ENCODE measurements at regions not wholly inside any gene's neighbourhood (a gene's known extent, or its start where the extent isn't known, plus 50 kb on each side); places are given as distances from the start of the nearest gene placed in this dataset.

GRCh38 chr11:80816966-80817365 is 1376.1 kb upstream of the TENM4 start:
- H3K27me3 ChIP-seq (ENCODE audit: control insufficient read depth, insufficient read depth), result no peaks in the 10 kb centered on the region
- intact Hi-C loops (cut with DNase I), result no loop called here
- no peaks in the 10 kb centered on the region for H3K9me3 ChIP-seq (ENCODE audit: control insufficient read depth, low read length)
- H3K4me3 ChIP-seq (ENCODE audit: low read length), result no peak overlapping the region
- H3K27ac ChIP-seq (ENCODE audit: low read length), result no peak overlapping the region
- no peak for DNase-seq
- no peak for ATAC-seq
- WGBS, result 72% methylated on average over 4 of the region's 4 CpGs
- peaks cover 1% of the 10 kb centered on the region for H3K4me1 ChIP-seq (ENCODE audit: control insufficient read depth, insufficient read depth, low read length)

- intact Hi-C loops (cut with DNase I), result no loop called here
- no peak overlapping the region for H3K4me3 ChIP-seq (ENCODE audit: low read length)
- H3K27ac ChIP-seq (ENCODE audit: low read length), result no peak overlapping the region
- DNase-seq (no peak), ATAC-seq (no peak)
- H3K27me3 ChIP-seq (ENCODE audit: control insufficient read depth, insufficient read depth), result no peaks in the 10 kb centered on the region
- 46% methylated on average over 1 of the region's 1 CpG for WGBS
- H3K9me3 ChIP-seq (ENCODE audit: control insufficient read depth, low read length), result no peaks in the 10 kb centered on the region
- peaks cover 1% of the 10 kb centered on the region for H3K4me1 ChIP-seq (ENCODE audit: control insufficient read depth, insufficient read depth, low read length)
Measured at GRCh38 chr11:80816454-80816847, 1375.6 kb upstream of the TENM4 start.

GRCh38 chr11:80815752-80816453 is 1375.1 kb upstream of the TENM4 start:
- intact Hi-C loops (cut with DNase I), result no loop called here

GRCh38 chr11:80814813-80815212 is 1374.0 kb upstream of the TENM4 start:
- Histone ChIP-seq H3K4me1 (ENCODE audit: control insufficient read depth, insufficient read depth, low read length) (peaks cover 1% of the 10 kb centered on the region), H3K27me3 (ENCODE audit: control insufficient read depth, insufficient read depth) (no peaks in the 10 kb centered on the region), H3K4me3 (ENCODE audit: low read length) (no peak overlapping the region), H3K27ac (ENCODE audit: low read length) (no peak overlapping the region), H3K9me3 (ENCODE audit: control insufficient read depth, low read length) (no peaks in the 10 kb centered on the region)
- DNase-seq, result no peak
- no peak for ATAC-seq
- intact Hi-C loops (cut with DNase I), result no loop called here
- WGBS, result 90% methylated on average over 1 of the region's 1 CpG

More at GRCh38 chr11:80815752-80816453, 1375.1 kb upstream of the TENM4 start:
- Histone ChIP-seq H3K4me1 (ENCODE audit: control insufficient read depth, insufficient read depth, low read length) (peaks cover 1% of the 10 kb centered on the region), H3K27ac (ENCODE audit: low read length) (no peak overlapping the region), H3K27me3 (ENCODE audit: control insufficient read depth, insufficient read depth) (no peaks in the 10 kb centered on the region), H3K4me3 (ENCODE audit: low read length) (no peak overlapping the region), H3K9me3 (ENCODE audit: control insufficient read depth, low read length) (no peaks in the 10 kb centered on the region)
- ATAC-seq (no peak), DNase-seq (no peak)
- 56% methylated on average over 3 of the region's 3 CpGs for WGBS

- H3K4me1 ChIP-seq (ENCODE audit: control insufficient read depth, insufficient read depth, low read length), result no peaks in the 10 kb centered on the region
- H3K27me3 ChIP-seq (ENCODE audit: control insufficient read depth, insufficient read depth), result no peaks in the 10 kb centered on the region
- H3K4me3 ChIP-seq (ENCODE audit: low read length), result no peak overlapping the region
- H3K9me3 ChIP-seq (ENCODE audit: control insufficient read depth, low read length), result no peaks in the 10 kb centered on the region
- ATAC-seq, result no peak
- DNase-seq, result no peak
- WGBS, result 82% methylated on average over 4 of the region's 4 CpGs
- intact Hi-C loops (cut with DNase I), result no loop called here
- H3K27ac ChIP-seq (ENCODE audit: low read length), result no peak overlapping the region
Measured at GRCh38 chr11:80810695-80811094, 1369.9 kb upstream of the TENM4 start.

- Histone ChIP-seq H3K4me3 (ENCODE audit: low read length) (no peak overlapping the region), H3K4me1 (ENCODE audit: control insufficient read depth, insufficient read depth, low read length) (no peaks in the 10 kb centered on the region), H3K27ac (ENCODE audit: low read length) (no peak overlapping the region), H3K9me3 (ENCODE audit: control insufficient read depth, low read length) (no peaks in the 10 kb centered on the region), H3K27me3 (ENCODE audit: control insufficient read depth, insufficient read depth) (no peaks in the 10 kb centered on the region)
- no peak for DNase-seq
- intact Hi-C loops (cut with DNase I), result no loop called here
- no peak for ATAC-seq
- WGBS, result 50% methylated on average over 8 of the region's 8 CpGs
Measured at GRCh38 chr11:80798174-80798573, 1357.3 kb upstream of the TENM4 start.

- DNase-seq, result no peak
- no peaks in the 10 kb centered on the region for H3K4me1 ChIP-seq (ENCODE audit: control insufficient read depth, insufficient read depth, low read length)
- 53% methylated on average over 2 of the region's 2 CpGs for WGBS
- no peak overlapping the region for H3K27ac ChIP-seq (ENCODE audit: low read length)
- intact Hi-C loops (cut with DNase I), result no loop called here
- H3K4me3 ChIP-seq (ENCODE audit: low read length), result no peak overlapping the region
- no peaks in the 10 kb centered on the region for H3K27me3 ChIP-seq (ENCODE audit: control insufficient read depth, insufficient read depth)
- ATAC-seq, result no peak
- no peaks in the 10 kb centered on the region for H3K9me3 ChIP-seq (ENCODE audit: control insufficient read depth, low read length)
Measured at GRCh38 chr11:80783561-80783960, 1342.7 kb upstream of the TENM4 start.

GRCh38 chr11:80782135-80782885 is 1341.5 kb upstream of the TENM4 start:
- 49% methylated on average over 4 of the region's 4 CpGs for WGBS
- no peaks in the 10 kb centered on the region for H3K9me3 ChIP-seq (ENCODE audit: control insufficient read depth, low read length)
- intact Hi-C loops (cut with DNase I), result no loop called here
- no peak overlapping the region for H3K27ac ChIP-seq (ENCODE audit: low read length)
- H3K27me3 ChIP-seq (ENCODE audit: control insufficient read depth, insufficient read depth), result no peaks in the 10 kb centered on the region
- H3K4me3 ChIP-seq (ENCODE audit: low read length), result no peak overlapping the region
- ATAC-seq (no peak), DNase-seq (no peak)
- no peaks in the 10 kb centered on the region for H3K4me1 ChIP-seq (ENCODE audit: control insufficient read depth, insufficient read depth, low read length)

- Histone ChIP-seq H3K4me3 (ENCODE audit: low read length) (no peak overlapping the region), H3K9me3 (ENCODE audit: control insufficient read depth, low read length) (no peaks in the 10 kb centered on the region), H3K27ac (ENCODE audit: low read length) (no peak overlapping the region), H3K4me1 (ENCODE audit: control insufficient read depth, insufficient read depth, low read length) (no peaks in the 10 kb centered on the region), H3K27me3 (ENCODE audit: control insufficient read depth, insufficient read depth) (no peaks in the 10 kb centered on the region)
- ATAC-seq (no peak), DNase-seq (no peak)
- 50% methylated on average over 5 of the region's 5 CpGs for WGBS
- intact Hi-C loops (cut with DNase I), result no loop called here
Measured at GRCh38 chr11:80779905-80780605, 1339.2 kb upstream of the TENM4 start.

- H3K9me3 ChIP-seq (ENCODE audit: control insufficient read depth, low read length), result no peaks in the 10 kb centered on the region
- WGBS, result 72% methylated on average over 3 of the region's 3 CpGs
- H3K4me1 ChIP-seq (ENCODE audit: control insufficient read depth, insufficient read depth, low read length), result no peaks in the 10 kb centered on the region
- H3K4me3 ChIP-seq (ENCODE audit: low read length), result no peak overlapping the region
- intact Hi-C loops (cut with DNase I), result no loop called here
- ATAC-seq (no peak), DNase-seq (no peak)
- H3K27ac ChIP-seq (ENCODE audit: low read length), result no peak overlapping the region
- no peaks in the 10 kb centered on the region for H3K27me3 ChIP-seq (ENCODE audit: control insufficient read depth, insufficient read depth)
Measured at GRCh38 chr11:80778941-80779340, 1338.1 kb upstream of the TENM4 start.

- DNase-seq, result no peak
- H3K4me3 ChIP-seq (ENCODE audit: low read length), result no peak overlapping the region
- ATAC-seq, result no peak
- H3K27ac ChIP-seq (ENCODE audit: low read length), result no peak overlapping the region
- no peaks in the 10 kb centered on the region for H3K27me3 ChIP-seq (ENCODE audit: control insufficient read depth, insufficient read depth)
- 82% methylated on average over 3 of the region's 3 CpGs for WGBS
- no peaks in the 10 kb centered on the region for H3K4me1 ChIP-seq (ENCODE audit: control insufficient read depth, insufficient read depth, low read length)
- intact Hi-C loops (cut with DNase I), result no loop called here
- no peaks in the 10 kb centered on the region for H3K9me3 ChIP-seq (ENCODE audit: control insufficient read depth, low read length)
Measured at GRCh38 chr11:80778432-80778831, 1337.6 kb upstream of the TENM4 start.
